ENCODE measurements at regions not wholly inside any gene's neighbourhood (a gene's known extent, or its start where the extent isn't known, plus 50 kb on each side); places are given as distances from the start of the nearest gene placed in this dataset.
"Not testable (repeated sequence)": the region's sequence is repeated elsewhere in the genome, so short reads cannot be mapped to it uniquely, and the experiment has no call there.

GRCh38 chr4:43148481-43148880, 256.0 kb downstream of the GRXCR1 start:
- CTCF ChIA-PET = interaction anchor here (0.6 kb wide), 1 partner anchor 207 kb away, joined by 4 read pairs; no protein-coding TSS in a partner anchor
- DNase-seq (ENCODE audit: low read depth, low spot score) = no peak

GRCh38 chr4:43163101-43163792, 270.7 kb downstream of the GRXCR1 start:
- Histone ChIP-seq H3K9me3 (ENCODE audit: control insufficient read depth, insufficient read depth, low read length) (no peaks in the 10 kb centered on the region), H3K27ac (ENCODE audit: low read depth, low read length) (no peak overlapping the region), H3K27me3 (ENCODE audit: control insufficient read depth, insufficient read depth, low read length) (no peaks in the 10 kb centered on the region), H3K4me3 (ENCODE audit: low read depth, low read length) (no peak overlapping the region)
- DNase-seq (ENCODE audit: low read depth, low spot score) = no peak
- ChIA-PET POLR2A (no interaction called here), CTCF (no interaction called here)
- no peak for TF ChIP-seq CTCF (IDR thresholded peaks at IDR 0.05; ENCODE audit: low read depth, low read length)

More at GRCh38 chr4:43148481-43148880, 256.0 kb downstream of the GRXCR1 start:
- H3K27ac ChIP-seq (ENCODE audit: low read depth, low read length) = no peak overlapping the region
- H3K9me3 ChIP-seq (ENCODE audit: control insufficient read depth, insufficient read depth, low read length) = no peaks in the 10 kb centered on the region
- POLR2A ChIA-PET = no interaction called here
- H3K27me3 ChIP-seq (ENCODE audit: control insufficient read depth, insufficient read depth, low read length) = no peaks in the 10 kb centered on the region
- TF ChIP-seq CTCF (IDR thresholded peaks at IDR 0.05; ENCODE audit: low read depth, low read length) = no peak
- H3K4me3 ChIP-seq (ENCODE audit: low read depth, low read length) = no peak overlapping the region

- ChIA-PET POLR2A (no interaction called here), CTCF (no interaction called here)
- DNase-seq (ENCODE audit: low read depth, low spot score) = no peak
- no peak for TF ChIP-seq CTCF (IDR thresholded peaks at IDR 0.05; ENCODE audit: low read depth, low read length)
- Histone ChIP-seq H3K27me3 (ENCODE audit: control insufficient read depth, insufficient read depth, low read length) (no peaks in the 10 kb centered on the region), H3K27ac (ENCODE audit: low read depth, low read length) (no peak overlapping the region), H3K9me3 (ENCODE audit: control insufficient read depth, insufficient read depth, low read length) (no peaks in the 10 kb centered on the region), H3K4me3 (ENCODE audit: low read depth, low read length) (no peak overlapping the region)
Observed at GRCh38 chr4:43189741-43190140, 297.2 kb downstream of the GRXCR1 start.

- H3K27me3 ChIP-seq (ENCODE audit: control insufficient read depth, insufficient read depth, low read length); CTCF ChIA-PET; POLR2A ChIA-PET; H3K9me3 ChIP-seq (ENCODE audit: control insufficient read depth, insufficient read depth, low read length); H3K27ac ChIP-seq (ENCODE audit: low read depth, low read length); H3K4me3 ChIP-seq (ENCODE audit: low read depth, low read length); DNase-seq (ENCODE audit: low read depth, low spot score): not testable (repeated sequence)
Observed at GRCh38 chr4:43212576-43212975, 320.1 kb downstream of the GRXCR1 start.

GRCh38 chr4:43223820-43224219, 331.3 kb downstream of the GRXCR1 start:
- Histone ChIP-seq H3K27me3 (ENCODE audit: control insufficient read depth, insufficient read depth, low read length) (no peaks in the 10 kb centered on the region), H3K9me3 (ENCODE audit: control insufficient read depth, insufficient read depth, low read length) (no peaks in the 10 kb centered on the region), H3K27ac (ENCODE audit: low read depth, low read length) (no peak overlapping the region), H3K4me3 (ENCODE audit: low read depth, low read length) (no peak overlapping the region)
- no peak for TF ChIP-seq CTCF (IDR thresholded peaks at IDR 0.05; ENCODE audit: low read depth, low read length)
- CTCF ChIA-PET = interaction anchor here (1.0 kb wide), 1 partner anchor 15 kb away, joined by 3 read pairs; no protein-coding TSS in a partner anchor
- no peak for DNase-seq (ENCODE audit: low read depth, low spot score)
- POLR2A ChIA-PET = no interaction called here
